ENCODE measurements at regions not wholly inside any gene's neighbourhood (a gene's known extent, or its start where the extent isn't known, plus 50 kb on each side); places are given as distances from the start of the nearest gene placed in this dataset.

DNA sequence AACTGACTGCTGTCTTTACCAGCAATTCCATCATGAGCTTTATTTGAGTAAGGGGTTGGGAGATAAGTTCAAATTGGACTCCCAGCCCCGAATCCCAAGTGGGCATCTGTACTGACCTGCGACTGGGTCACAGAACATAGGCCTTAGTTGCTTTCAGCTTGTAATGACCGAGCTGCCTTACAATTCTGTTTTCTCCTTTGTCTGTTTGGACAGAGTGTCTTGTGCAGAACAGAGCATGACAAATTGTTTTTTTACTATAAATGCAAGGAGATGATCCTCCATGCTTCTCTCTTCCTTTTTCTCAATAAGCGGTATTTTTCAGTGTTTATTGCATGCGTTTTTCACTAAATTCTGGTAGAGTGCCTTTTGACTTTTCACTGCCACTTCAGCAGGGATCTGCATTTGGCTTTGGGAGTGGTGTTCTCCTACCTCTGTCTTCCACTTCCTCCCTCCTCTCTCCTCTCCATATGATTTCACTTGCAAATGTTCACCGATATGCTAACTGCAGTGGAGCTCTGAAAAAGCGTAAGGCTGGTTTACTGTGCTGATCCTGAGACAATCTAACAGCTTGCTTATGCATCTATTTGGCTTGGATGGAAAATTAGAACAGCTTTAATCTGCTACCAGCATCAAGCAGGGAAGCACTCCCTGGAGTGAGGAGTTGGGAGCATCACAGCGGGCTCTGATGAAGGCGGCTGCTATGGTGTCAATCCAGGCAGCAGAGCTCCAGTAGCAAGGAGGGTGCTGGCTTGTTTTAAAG lies 158.8 kb upstream of the SMIM21 start:
- Histone ChIP-seq H3K4me1 (no peaks in the 10 kb centered on the region), H3K36me3 (no peaks in the 10 kb centered on the region), H3K9me3 (no peaks in the 10 kb centered on the region), H3K4me3 (ENCODE audit: low read depth, low read length) (no peak overlapping the region), H3K27me3 (no peaks in the 10 kb centered on the region)
- no peak for DNase-seq
- no peak for TF ChIP-seq CTCF (IDR thresholded peaks at IDR 0.05; ENCODE audit: low read depth, low read length)

DNA sequence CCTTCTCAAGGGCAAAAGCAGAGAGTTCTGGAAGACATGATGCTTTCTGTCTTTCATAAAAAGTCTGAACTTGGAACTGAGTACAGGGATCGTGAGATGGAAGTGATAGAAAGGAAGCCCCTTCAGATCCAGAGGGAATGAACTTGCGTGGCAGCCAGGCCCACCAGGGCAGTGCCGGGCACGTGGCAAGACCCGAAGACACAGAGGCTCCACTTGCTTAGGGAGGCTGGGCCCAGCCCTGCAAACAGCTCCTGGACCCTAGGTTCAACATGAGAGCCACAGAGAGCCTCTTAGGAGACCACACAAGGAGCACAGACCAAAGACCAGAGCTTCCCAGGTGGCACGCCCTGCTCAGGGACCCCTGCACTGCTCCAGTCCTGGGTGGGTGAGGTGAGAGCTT lies 155.4 kb upstream of the SMIM21 start:
- no peak for DNase-seq
- no peak overlapping the region for H3K4me3 ChIP-seq (ENCODE audit: low read depth, low read length)
- no peak for TF ChIP-seq CTCF (IDR thresholded peaks at IDR 0.05; ENCODE audit: low read depth, low read length)
- H3K27me3 ChIP-seq: no peaks in the 10 kb centered on the region
- no peaks in the 10 kb centered on the region for H3K36me3 ChIP-seq
- no peaks in the 10 kb centered on the region for H3K4me1 ChIP-seq
- H3K9me3 ChIP-seq: no peaks in the 10 kb centered on the region

DNA sequence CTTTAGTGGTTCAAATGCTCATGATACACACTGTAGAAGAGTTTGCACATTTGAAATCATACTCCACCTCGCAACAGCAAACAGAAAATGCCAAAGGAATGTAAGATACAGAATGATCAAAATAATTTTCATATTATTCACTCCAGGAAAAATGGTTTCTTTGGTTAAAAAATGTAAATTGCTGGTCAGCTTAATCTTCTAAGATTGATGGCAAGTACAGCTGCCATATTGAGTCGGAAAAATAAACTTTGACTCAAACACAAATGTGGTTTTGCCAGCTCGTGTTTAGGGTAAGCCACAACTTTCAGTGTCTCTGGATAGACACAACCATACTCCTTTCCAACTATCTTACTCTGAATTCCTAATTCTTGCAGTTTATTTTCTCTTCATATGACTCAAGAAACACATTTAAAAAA lies 154.9 kb upstream of the SMIM21 start:
- DNase-seq: no peak

DNA sequence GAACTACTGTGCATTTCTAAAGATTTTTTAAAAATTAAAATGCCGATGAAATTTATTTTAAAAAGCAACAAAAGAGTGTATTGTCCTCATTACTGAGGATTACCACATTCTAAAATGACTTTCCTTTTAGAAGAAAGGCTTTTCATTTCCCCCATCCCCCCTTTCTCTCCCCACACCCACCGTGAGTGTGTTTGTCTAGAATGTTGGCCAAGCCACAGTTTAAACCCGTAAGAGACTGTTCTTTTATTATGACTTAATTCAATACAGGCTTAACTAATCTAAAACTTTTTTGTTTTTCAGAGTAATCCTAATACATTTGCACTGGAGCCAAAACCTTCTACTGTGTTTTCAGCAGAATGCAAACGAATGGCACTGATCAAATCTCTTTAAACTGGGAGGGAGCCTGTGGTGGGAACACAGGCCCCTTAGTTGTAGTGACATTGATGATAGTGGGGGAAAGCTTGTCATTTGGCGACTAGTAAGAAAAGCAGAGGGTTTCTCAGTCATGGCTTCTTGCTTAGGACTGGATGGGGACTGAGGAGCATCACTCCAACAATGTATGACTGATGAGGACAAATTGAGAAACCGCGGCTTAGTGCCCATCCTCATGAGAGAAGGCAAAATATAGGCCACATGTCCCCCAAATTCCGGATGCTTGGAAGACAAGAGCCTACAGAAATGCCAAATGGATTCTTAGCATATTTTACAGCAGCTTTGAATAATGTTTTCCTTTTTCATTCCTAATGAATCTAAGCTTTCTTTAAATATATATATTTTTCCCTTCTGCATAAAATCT lies 154.0 kb upstream of the SMIM21 start:
- H3K9me3 ChIP-seq: no peaks in the 10 kb centered on the region
- no peak for TF ChIP-seq CTCF (IDR thresholded peaks at IDR 0.05; ENCODE audit: low read depth, low read length)
- no peak for DNase-seq
- H3K4me1 ChIP-seq: no peaks in the 10 kb centered on the region
- H3K36me3 ChIP-seq: no peaks in the 10 kb centered on the region
- H3K27me3 ChIP-seq: no peaks in the 10 kb centered on the region
- H3K4me3 ChIP-seq (ENCODE audit: low read depth, low read length): no peak overlapping the region

More for the DNA sequence above, 154.9 kb upstream of the SMIM21 start:
- no peak overlapping the region for H3K4me3 ChIP-seq (ENCODE audit: low read depth, low read length)
- no peak for TF ChIP-seq CTCF (IDR thresholded peaks at IDR 0.05; ENCODE audit: low read depth, low read length)
- no peaks in the 10 kb centered on the region for H3K36me3 ChIP-seq
- H3K4me1 ChIP-seq: no peaks in the 10 kb centered on the region
- H3K27me3 ChIP-seq: no peaks in the 10 kb centered on the region
- H3K9me3 ChIP-seq: no peaks in the 10 kb centered on the region

- Histone ChIP-seq H3K4me1 (no peaks in the 10 kb centered on the region), H3K27me3 (no peaks in the 10 kb centered on the region), H3K4me3 (ENCODE audit: low read depth, low read length) (no peak overlapping the region), H3K9me3 (no peaks in the 10 kb centered on the region), H3K36me3 (no peaks in the 10 kb centered on the region)
- TF ChIP-seq CTCF (IDR thresholded peaks at IDR 0.05; ENCODE audit: low read depth, low read length): no peak
- DNase-seq: no peak
These were observed 146.7 kb upstream of the SMIM21 start for GRCh38 chr18:75574187-75574586.

DNA sequence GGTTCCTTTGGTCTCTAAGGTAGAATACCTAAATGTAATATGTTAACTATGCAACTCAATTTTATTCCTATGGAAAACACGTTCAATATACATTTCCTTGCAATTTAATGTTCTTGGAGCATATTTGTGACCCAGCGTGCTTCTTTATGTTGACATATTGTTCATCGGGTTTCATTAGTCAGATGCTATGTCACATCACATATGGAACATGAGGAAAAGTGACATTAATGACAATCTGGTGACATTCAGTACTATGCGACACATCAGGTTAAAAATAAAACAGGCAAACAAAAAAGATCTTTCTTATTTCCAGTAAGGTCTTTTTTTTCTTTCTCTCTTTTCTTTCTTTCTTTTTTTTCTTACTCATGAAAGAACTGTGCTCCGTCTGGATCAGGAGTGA lies 135.6 kb upstream of the SMIM21 start:
- no peaks in the 10 kb centered on the region for H3K27me3 ChIP-seq
- no peaks in the 10 kb centered on the region for H3K4me1 ChIP-seq
- no peak for DNase-seq
- H3K4me3 ChIP-seq (ENCODE audit: low read depth, low read length): no peak overlapping the region
- no peaks in the 10 kb centered on the region for H3K36me3 ChIP-seq
- TF ChIP-seq CTCF (IDR thresholded peaks at IDR 0.05; ENCODE audit: low read depth, low read length): no peak
- no peaks in the 10 kb centered on the region for H3K9me3 ChIP-seq

Data from BE2C (cell line).